DMS79 (cell line): ENCODE measurements at regions not wholly inside any gene's neighbourhood (a gene's known extent, or its start where the extent isn't known, plus 50 kb on each side); places are given as distances from the start of the nearest gene placed in this dataset.

Experiments
- DNase-seq: peaks from one replicate; lab custom pipeline; 2025; lab: John Stamatoyannopoulos, UW

GRCh38 chr5:168052686-168053085 is 238.8 kb upstream of the WWC1 start:
- DNase-seq: no peak

- no peak for DNase-seq
Measured at GRCh38 chr5:168054091-168054490, 237.4 kb upstream of the WWC1 start.

- no peak for DNase-seq
Measured at GRCh38 chr5:168055141-168055683, 236.2 kb upstream of the WWC1 start.

- DNase-seq: no peak
Measured at GRCh38 chr5:168055961-168056360, 235.5 kb upstream of the WWC1 start.

- no peak for DNase-seq
Measured at GRCh38 chr5:168056499-168057182, 234.8 kb upstream of the WWC1 start.

GRCh38 chr5:168057905-168058304 is 233.5 kb upstream of the WWC1 start:
- DNase-seq: no peak

- DNase-seq: no peak
Measured at GRCh38 chr5:168059131-168059530, 232.3 kb upstream of the WWC1 start.

GRCh38 chr5:168062239-168062638 is 229.2 kb upstream of the WWC1 start:
- no peak for DNase-seq

- no peak for DNase-seq
Measured at GRCh38 chr5:168064457-168064856, 227.0 kb upstream of the WWC1 start.

- no peak for DNase-seq
Measured at GRCh38 chr5:168064933-168065622, 226.4 kb upstream of the WWC1 start.

GRCh38 chr5:168066536-168067208 is 224.8 kb upstream of the WWC1 start:
- DNase-seq: no peak

- DNase-seq: no peak
Measured at GRCh38 chr5:168070761-168071160, 220.7 kb upstream of the WWC1 start.

GRCh38 chr5:168072665-168073064 is 218.8 kb upstream of the WWC1 start:
- no peak for DNase-seq

GRCh38 chr5:168073311-168073710 is 218.1 kb upstream of the WWC1 start:
- DNase-seq: no peak

GRCh38 chr5:168073991-168074800 is 217.2 kb upstream of the WWC1 start:
- no peak for DNase-seq

- DNase-seq: no peak
Measured at GRCh38 chr5:168075387-168075786, 216.1 kb upstream of the WWC1 start.

- DNase-seq: no peak
Measured at GRCh38 chr5:168076561-168076991, 214.9 kb upstream of the WWC1 start.

GRCh38 chr5:168085261-168086031 is 206.0 kb upstream of the WWC1 start:
- DNase-seq: no peak

- DNase-seq: no peak
Measured at GRCh38 chr5:168086104-168086610, 205.3 kb upstream of the WWC1 start.

- DNase-seq: no peak
Measured at GRCh38 chr5:168086746-168087145, 204.7 kb upstream of the WWC1 start.
